ENCODE measurements at regions not wholly inside any gene's neighbourhood (a gene's known extent, or its start where the extent isn't known, plus 50 kb on each side); places are given as distances from the start of the nearest gene placed in this dataset.

DNA sequence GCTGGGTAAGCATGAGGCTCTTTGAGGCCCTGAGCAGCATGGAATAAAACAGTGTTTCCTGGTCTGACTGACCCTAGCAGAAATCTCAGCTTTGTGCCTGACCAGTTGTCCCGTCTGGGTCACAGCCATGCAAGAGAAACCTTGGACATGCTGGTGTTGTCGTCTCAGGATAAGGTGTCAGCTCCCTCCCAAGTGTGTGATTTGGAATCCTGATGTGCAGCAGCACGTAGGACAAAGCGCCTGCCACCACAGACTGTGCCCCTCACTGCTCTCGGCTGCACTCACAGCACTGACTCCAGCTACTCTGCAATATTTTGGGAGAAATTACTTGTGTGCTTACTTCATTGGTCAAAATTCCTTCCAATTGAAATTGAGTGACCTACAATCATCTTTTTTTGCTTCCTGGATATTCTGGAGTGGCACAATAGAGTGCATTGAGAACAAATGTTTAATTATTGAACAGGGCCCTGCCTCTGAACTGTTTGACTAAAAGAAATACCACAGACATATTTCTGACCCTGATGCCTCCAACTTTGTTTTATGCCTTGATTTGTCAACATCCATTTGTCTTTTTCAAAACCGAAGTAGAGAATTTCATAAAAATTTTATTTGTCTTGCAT, 352.4 kb downstream of the SOCS6 start:
- DNase-seq (ENCODE audit: extremely low spot score), result no peak
- POLR2A ChIA-PET, result no interaction called here
- TF ChIP-seq, protein P1, sequence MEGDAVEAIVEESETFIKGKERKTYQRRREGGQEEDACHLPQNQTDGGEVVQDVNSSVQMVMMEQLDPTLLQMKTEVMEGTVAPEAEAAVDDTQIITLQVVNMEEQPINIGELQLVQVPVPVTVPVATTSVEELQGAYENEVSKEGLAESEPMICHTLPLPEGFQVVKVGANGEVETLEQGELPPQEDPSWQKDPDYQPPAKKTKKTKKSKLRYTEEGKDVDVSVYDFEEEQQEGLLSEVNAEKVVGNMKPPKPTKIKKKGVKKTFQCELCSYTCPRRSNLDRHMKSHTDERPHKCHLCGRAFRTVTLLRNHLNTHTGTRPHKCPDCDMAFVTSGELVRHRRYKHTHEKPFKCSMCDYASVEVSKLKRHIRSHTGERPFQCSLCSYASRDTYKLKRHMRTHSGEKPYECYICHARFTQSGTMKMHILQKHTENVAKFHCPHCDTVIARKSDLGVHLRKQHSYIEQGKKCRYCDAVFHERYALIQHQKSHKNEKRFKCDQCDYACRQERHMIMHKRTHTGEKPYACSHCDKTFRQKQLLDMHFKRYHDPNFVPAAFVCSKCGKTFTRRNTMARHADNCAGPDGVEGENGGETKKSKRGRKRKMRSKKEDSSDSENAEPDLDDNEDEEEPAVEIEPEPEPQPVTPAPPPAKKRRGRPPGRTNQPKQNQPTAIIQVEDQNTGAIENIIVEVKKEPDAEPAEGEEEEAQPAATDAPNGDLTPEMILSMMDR (IDR thresholded peaks at IDR 0.05; ENCODE audit: control extremely low read depth, extremely low read depth, low read depth, missing control alignments), result no peak
- CTCF ChIA-PET, result interaction anchor here (0.9 kb wide), 1 partner anchor 7 kb away, joined by 3 read pairs; no protein-coding TSS in a partner anchor

GRCh38 chr18:70640336-70640887, 351.6 kb downstream of the SOCS6 start:
- CTCF ChIA-PET, result interaction anchor here (0.9 kb wide), 1 partner anchor 8 kb away, joined by 3 read pairs; no protein-coding TSS in a partner anchor
- POLR2A ChIA-PET, result no interaction called here
- TF ChIP-seq, protein P1 (IDR thresholded peaks at IDR 0.05; ENCODE audit: control extremely low read depth, extremely low read depth, low read depth, missing control alignments), result no peak
- DNase-seq (ENCODE audit: extremely low spot score), result no peak

- TF ChIP-seq, protein P1 (IDR thresholded peaks at IDR 0.05; ENCODE audit: control extremely low read depth, extremely low read depth, low read depth, missing control alignments), result no peak
- ChIA-PET CTCF (no interaction called here), POLR2A (no interaction called here)
- DNase-seq (ENCODE audit: extremely low spot score), result no peak
Observed at GRCh38 chr18:70636991-70637390, 348.1 kb downstream of the SOCS6 start.

- POLR2A ChIA-PET, result no interaction called here
- TF ChIP-seq, protein P1 (IDR thresholded peaks at IDR 0.05; ENCODE audit: control extremely low read depth, extremely low read depth, low read depth, missing control alignments), result no peak
- CTCF ChIA-PET, result interaction anchor here (1.1 kb wide), 1 partner anchor 18 kb away, joined by 4 read pairs; no protein-coding TSS in a partner anchor
- DNase-seq (ENCODE audit: extremely low spot score), result no peak
Observed at GRCh38 chr18:70634576-70635147, 345.8 kb downstream of the SOCS6 start.

DNA sequence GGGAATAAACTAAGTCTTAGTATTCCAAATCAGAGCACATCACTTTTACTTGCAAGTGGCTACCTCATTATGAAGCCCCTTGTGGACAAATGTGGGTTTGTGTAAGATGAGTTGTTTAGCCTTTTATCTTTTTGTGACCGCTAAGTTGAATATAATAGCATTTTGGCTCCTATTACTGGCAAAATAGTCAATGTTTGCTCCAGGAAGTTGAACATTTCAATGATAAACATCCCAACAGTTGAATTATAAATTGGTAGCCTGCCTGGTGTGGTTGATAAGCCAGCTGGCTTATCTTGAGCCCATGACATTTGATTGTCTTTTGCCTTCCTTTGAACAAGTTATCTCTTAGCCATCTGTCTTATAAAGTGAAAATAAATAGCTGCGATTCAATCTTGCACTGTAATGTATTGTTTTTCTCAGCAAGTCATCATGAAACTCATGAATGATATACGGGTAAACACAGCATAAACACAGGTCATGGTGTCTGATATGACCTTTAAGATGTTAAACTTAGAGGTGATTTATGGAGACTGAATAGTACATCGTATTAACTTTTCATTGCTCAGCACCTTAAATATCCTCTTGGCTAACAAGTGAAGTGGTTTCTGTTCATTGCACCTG, 338.4 kb downstream of the SOCS6 start:
- CTCF ChIA-PET, result no interaction called here
- TF ChIP-seq, protein P1 (IDR thresholded peaks at IDR 0.05; ENCODE audit: control extremely low read depth, extremely low read depth, low read depth, missing control alignments), result no peak
- no peak for DNase-seq (ENCODE audit: extremely low spot score)
- POLR2A ChIA-PET, result no interaction called here

GRCh38 chr18:70622622-70623419, 334.0 kb downstream of the SOCS6 start:
- ChIA-PET POLR2A (no interaction called here), CTCF (interaction anchor here (0.9 to 1.5 kb wide), 2 partner anchors 9 to 31 kb away, joined by 3 read pairs; no protein-coding TSS in a partner anchor)

More at GRCh38 chr18:70622622-70623419, 334.0 kb downstream of the SOCS6 start:
- TF ChIP-seq, protein P1 (IDR thresholded peaks at IDR 0.05; ENCODE audit: control extremely low read depth, extremely low read depth, low read depth, missing control alignments), result no peak
- DNase-seq (ENCODE audit: extremely low spot score), result no peak

All from GM10248 (cell line).